AG04450 (cell line): ENCODE measurements at regions not wholly inside any gene's neighbourhood (a gene's known extent, or its start where the extent isn't known, plus 50 kb on each side); places are given as distances from the start of the nearest gene placed in this dataset.

ENCODE experiments used
- CTCF ChIA-PET: fragments of 300-600, 350-600 bp; formaldehyde crosslinking; extraction: SDS; loops from one replicate; lab custom pipeline; 2022; ENCODE audit warnings: antibody characterized with exemption, inconsistent platforms; lab: Charles Lee
- POLR2A ChIA-PET: fragments of 350-600 bp; formaldehyde crosslinking; extraction: SDS; loops from one replicate; lab custom pipeline; 2021; ENCODE audit warnings: antibody characterized with exemption, inconsistent platforms; lab: Yijun Ruan, JAX
- DNase-seq: peaks from one replicate; pipeline ENCODE4 v3.0.0-alpha.2; 2011; ENCODE audit warnings: low read depth, low spot score
- H3K27ac ChIP-seq: one replicate; pipeline ENCODE4 v1.5.1; 2012; ENCODE audit warnings: low read depth, low read length, control low read depth
- H3K27me3 ChIP-seq: one replicate; pipeline ENCODE4 v1.6.0; 2012; ENCODE audit warnings: low read length; ENCODE audit not compliant: control insufficient read depth, insufficient read depth
- H3K4me3 ChIP-seq: 2 replicates; pipeline ENCODE4 v1.5.1; 2011; ENCODE audit warnings: mild to moderate bottlenecking, low read depth, low read length, control low read depth
- H3K9me3 ChIP-seq: 2 replicates; pipeline ENCODE4 v1.5.1; 2012; ENCODE audit warnings: low read length; ENCODE audit not compliant: control insufficient read depth, insufficient read depth
- CTCF ChIP-seq: IDR thresholded peaks from 2 replicates; pipeline ENCODE4 v1.5.1; 2011; ENCODE audit warnings: low read depth, low read length, control low read depth, inconsistent platforms

- Histone ChIP-seq H3K27me3 (peaks cover 4% of the 10 kb centered on the region), H3K4me3 (no peak overlapping the region), H3K9me3 (no peaks in the 10 kb centered on the region), H3K27ac (no peak overlapping the region)
- CTCF ChIA-PET, result no interaction called here
- TF ChIP-seq CTCF, result no peak
- POLR2A ChIA-PET, result no interaction called here
- DNase-seq, result no peak
Observed at GRCh38 chr1:181326348-181326747, 157.0 kb upstream of the CACNA1E start.

DNA sequence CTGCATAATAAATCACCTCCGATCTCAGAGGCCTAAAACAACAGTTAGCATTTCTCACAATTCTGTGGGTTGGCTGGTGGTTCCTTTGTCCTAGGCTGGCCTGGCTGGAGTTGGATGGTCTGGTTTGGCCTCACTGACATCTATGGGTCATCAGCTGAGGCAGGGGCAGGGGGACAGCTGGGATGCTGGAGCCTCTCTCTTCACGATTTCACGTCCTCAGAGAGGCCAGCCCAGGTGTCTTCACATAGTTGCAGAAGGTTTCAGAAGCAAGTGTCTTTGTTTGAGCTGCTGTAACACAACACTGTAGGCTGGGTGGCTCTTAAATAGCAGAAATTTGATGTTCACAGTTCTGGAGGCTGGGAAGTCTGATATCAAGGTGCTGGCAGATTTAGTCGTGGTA, 155.5 kb upstream of the CACNA1E start:
- Histone ChIP-seq H3K9me3 (no peaks in the 10 kb centered on the region), H3K27me3 (no peaks in the 10 kb centered on the region), H3K27ac (no peak overlapping the region), H3K4me3 (no peak overlapping the region)
- no peak for TF ChIP-seq CTCF
- no peak for DNase-seq
- CTCF ChIA-PET, result no interaction called here
- POLR2A ChIA-PET, result no interaction called here

GRCh38 chr1:181334724-181335123, 148.6 kb upstream of the CACNA1E start:
- no peak overlapping the region for H3K27ac ChIP-seq
- ChIA-PET CTCF (no interaction called here), POLR2A (no interaction called here)
- no peaks in the 10 kb centered on the region for H3K27me3 ChIP-seq
- no peak for DNase-seq
- no peak overlapping the region for H3K4me3 ChIP-seq
- H3K9me3 ChIP-seq, result no peaks in the 10 kb centered on the region
- no peak for TF ChIP-seq CTCF

DNA sequence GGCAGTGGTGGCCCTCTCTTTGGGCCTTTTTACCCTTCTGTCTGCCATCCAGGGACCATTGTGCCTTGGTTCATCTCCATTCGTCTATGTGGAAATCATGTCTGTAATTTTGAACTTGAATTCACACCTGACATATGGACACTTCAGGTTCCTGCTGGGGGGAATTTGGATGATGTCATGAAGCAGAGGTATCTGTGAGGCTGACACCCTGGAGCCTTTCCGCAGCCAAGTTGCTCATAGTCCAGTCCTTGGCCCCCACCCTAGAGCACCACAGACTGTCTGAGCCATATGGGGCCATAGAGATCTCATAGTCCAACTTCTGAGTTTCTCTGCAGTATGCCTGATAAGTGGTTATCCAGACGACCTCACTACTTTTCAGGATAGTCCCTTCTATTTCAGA, 147.7 kb upstream of the CACNA1E start:
- no peak for TF ChIP-seq CTCF
- H3K27ac ChIP-seq, result no peak overlapping the region
- ChIA-PET POLR2A (no interaction called here), CTCF (no interaction called here)
- no peak for DNase-seq
- H3K4me3 ChIP-seq, result no peak overlapping the region
- H3K27me3 ChIP-seq, result no peaks in the 10 kb centered on the region
- no peaks in the 10 kb centered on the region for H3K9me3 ChIP-seq

GRCh38 chr1:181341026-181341632, 142.2 kb upstream of the CACNA1E start:
- no peak for DNase-seq
- no peak overlapping the region for H3K27ac ChIP-seq
- no peaks in the 10 kb centered on the region for H3K9me3 ChIP-seq
- H3K27me3 ChIP-seq, result no peaks in the 10 kb centered on the region
- no peak for TF ChIP-seq CTCF
- H3K4me3 ChIP-seq, result no peak overlapping the region
- POLR2A ChIA-PET, result no interaction called here
- CTCF ChIA-PET, result no interaction called here
